HT1080 (cell line): ENCODE measurements at regions not wholly inside any gene's neighbourhood (a gene's known extent, or its start where the extent isn't known, plus 50 kb on each side); places are given as distances from the start of the nearest gene placed in this dataset.

Experiments used
- DNase-seq: peaks from one replicate; pipeline ENCODE4 v3.0.0-alpha.2; 2015; ENCODE audit warnings: low read depth

DNA sequence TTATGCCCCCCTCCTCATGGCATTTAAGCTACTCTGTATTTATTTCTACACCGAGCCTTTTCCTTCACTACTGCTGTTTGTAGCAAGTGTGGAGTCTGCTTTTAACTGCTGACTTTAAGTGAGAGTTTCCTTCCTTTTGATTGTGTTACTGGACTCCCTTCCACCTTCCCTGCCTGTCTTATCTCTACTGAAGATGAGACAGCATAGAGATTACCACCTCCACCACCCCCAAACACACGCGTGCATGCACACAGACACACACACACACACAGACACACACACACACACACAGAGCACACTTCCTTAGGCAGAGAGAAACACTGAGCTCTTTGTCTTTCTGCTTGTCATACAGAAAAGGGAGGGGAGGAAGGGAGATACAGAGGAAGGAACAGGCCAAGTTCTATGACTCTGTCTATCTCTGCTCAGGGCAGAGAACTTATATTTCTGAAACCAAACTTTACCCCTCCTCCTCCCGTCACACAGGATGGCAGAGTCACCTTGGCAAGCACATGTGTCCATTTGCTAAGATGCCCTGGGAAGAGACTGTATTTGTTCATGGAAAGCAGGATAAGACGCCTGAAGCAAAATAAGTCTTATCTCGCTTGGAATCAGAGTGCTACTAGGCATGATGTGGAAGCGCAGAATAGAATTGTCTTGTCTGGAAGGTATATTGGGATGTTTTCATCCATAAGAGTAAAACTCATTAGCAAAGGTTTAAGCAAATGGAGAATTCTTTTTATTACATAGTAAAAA lies 81.8 kb upstream of the CAV2 start:
- DNase-seq, result peak; percentile 77

DNA sequence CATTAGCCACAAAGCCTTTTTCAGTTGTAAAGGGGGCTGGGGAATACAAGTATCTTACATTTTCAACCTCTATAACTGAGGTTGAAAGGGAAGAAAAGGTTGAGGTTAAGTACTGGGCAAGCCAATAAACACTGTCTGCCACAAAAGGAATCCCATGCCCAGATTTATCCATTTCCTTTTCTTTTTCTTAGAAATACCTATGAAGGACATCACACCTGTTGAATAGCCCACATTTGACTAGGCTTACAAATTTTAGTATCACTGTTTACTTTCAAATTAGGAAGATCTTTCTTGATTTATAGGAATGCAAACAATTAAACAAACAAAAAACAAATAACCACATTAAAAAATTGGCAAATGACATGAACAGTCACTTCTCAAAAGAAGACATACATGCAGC lies 81.0 kb upstream of the CAV2 start:
- no peak for DNase-seq

DNA sequence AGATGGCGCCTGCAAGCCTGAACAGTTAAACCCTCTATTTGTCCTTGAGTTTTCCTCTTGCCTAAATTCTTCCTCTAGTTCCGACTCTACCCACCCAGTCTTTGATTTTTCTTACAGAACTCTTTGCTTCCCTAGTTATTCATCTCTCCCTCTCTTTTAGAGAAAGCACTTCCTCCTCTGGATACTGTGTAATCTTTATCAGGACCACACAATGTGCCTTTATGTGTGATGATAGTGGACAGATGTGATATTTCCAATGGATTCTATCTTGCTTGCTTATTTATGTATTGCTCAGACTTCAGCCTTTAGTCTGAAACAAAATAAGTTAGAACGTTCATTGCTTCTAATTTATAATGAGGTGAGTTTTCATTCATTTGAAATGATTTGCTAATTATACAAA lies 79.5 kb upstream of the CAV2 start:
- no peak for DNase-seq

DNA sequence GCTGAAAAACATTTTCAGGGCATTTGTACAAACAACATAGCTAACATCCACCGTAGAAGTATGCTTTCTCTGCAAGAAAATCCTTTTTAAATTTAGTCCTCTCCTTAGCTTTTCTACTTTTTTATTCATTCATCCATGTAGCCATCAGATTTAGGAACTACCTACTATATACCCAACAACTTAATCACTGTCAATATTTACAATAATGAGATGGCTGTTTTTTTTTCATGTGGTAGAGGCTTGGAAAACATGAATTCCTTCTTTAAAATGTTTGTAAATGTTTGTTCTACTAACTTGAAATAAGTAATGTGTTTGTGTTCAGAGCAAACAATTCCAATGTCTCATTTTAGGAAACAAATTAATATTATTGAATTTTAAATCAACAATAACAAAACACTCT lies 78.2 kb upstream of the CAV2 start:
- no peak for DNase-seq

DNA sequence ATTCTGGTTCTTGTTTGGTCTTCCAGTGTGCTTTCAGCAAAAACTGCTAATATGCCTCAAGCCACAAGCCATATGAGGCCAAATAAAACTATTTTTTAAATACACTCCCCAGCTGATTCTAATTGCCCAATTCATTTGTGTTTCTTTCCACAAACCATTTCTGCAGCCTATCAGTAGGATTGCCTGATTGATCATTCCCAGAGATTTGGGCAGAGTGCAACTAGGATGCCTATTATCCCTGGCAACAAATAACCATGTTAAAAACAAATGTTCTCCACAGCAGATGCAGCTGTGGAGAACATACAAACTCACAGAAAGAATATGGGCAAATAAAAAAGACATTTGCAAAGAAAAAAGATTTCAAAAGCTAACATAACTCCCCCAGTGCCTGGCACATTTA lies 76.9 kb upstream of the CAV2 start:
- DNase-seq, result no peak

DNA sequence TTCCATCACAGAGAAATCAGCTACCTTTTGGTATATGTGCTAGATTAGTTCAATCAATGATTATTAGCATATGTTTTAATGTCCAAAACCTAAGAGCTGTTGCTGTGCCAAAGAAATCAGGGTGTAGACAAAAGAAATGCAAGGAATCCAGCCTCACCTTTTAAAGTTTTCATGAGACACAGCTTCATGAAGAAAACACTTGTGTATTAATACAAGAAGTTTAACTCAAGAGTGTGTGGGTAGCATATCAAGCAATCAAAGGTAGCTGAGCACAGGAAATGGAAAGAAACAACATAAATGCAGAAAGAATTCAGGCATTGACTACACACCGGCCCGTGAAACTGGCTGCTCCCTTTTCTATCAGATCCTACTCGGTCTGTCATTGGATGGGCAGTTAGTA lies 76.0 kb upstream of the CAV2 start:
- DNase-seq, result no peak

DNA sequence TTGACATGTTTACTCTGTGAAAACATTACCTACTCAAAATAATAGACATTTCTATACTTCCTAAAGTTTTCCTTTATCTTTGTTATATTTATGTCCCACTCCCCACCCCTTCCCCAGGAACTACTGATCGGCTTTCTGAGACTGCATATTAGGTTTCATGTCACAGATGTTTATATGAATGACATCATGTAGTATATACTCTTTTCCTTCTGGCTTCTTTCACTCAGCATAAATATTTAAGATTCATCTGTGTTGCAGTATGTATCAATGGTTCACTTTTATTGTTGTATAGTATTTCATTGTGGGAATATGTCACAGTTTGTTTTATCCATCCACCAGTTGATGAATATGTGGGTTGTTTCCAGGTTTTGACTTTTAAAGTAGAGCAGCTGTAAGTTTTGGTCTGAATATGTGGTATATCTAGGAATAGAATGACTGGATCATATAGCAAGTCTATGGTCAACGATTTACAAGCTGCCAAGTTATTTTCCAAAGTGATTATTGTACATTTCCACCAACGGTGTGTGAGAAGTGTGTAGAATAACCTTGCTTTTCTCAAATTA lies 73.8 kb upstream of the CAV2 start:
- no peak for DNase-seq

DNA sequence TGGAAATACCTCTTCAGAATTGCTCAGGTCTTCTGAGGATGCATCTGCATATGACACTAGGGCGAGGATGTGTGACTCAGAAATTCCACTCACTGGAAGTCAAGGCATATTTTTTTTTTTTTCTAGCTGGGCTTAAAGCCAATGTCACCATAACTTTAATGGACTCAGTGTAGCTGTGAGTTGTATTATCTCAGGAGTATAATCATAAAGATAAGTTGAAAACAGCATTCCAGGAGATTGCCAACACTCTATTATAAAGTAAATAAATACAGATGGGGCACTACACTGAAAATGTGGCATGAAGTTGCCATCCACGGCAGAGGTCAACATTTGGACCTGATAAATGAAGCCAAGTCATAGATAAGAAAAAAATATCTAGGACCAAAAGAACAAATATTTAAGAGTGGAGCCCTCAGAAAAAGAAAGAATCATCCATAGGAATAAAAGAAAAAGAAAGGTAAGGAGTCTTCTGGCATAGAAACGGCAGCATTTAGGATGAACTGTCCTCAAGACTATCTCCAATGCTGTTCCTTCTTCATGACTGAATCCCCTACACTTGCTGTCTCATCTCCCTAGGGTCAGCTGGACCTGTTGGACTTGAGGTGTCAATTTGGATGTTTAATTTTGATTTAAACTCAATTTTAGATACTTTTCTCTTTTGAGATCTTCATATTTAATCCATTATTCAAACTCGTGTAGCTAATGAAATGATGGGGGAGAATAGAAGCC lies 72.9 kb upstream of the CAV2 start:
- peak; percentile 91 for DNase-seq

DNA sequence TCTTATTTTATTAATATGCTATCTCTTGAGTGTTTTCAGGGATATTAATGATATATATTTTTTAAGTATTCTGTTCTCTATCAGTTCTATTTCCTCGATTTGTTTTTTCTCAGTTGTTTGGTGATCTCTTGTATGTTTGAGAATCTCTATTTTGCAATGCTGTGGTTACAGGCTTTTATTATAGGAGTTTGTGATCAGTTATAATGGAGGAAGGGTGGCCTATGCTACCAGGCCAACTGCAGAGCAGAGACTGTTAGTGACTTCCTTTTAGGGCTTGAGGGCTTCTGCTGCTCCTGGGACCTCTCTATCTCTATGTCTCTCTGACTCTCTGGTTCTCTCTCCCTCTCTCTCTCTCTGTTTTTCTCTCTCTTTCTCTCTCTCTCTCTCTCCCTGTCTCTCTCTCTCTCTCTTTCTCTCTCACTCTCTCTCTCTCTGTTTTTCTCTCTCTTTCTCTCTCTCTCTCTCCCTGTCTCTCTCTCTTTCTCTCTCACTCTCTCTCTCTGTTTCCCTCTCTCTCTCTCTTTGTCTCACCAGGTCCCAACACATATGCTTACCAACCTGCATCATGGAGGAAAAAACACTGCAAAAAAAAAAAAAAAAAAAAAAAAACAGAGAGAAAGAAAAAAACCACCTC lies 69.4 kb upstream of the CAV2 start:
- DNase-seq, result no peak

DNA sequence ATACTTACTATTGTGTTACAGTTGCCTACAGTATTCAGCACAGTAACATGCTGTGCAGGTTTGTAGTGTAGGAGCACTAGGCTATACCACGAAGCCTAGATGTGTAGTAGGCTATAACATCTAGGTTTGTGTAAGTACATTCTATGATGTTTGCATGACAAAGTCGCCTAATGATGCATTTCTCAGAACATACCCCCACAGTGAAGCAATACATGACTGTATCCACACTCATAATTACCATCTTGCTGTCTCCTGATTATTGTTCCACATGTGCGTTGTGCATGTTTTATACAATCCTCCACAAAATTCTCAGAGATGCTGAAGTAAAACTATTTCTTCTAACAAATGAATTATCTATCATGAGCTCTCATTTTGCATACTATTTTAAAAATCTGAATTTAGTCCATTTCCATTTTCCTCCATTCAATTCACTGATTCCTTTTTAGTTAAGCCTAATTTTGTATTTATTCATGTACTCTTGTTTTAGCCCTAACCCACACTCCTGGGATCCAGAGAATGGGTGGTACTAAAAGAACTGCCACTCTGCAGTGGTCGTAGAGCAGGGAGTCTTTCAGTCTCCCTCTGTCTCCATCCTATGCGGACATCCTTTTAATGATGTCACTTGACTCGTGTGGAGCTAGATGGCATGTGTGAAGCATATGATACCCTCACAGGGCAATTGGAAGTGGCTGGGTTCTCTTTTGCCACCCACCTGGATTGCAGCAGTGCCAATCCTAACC lies 67.6 kb upstream of the CAV2 start:
- no peak for DNase-seq

DNA sequence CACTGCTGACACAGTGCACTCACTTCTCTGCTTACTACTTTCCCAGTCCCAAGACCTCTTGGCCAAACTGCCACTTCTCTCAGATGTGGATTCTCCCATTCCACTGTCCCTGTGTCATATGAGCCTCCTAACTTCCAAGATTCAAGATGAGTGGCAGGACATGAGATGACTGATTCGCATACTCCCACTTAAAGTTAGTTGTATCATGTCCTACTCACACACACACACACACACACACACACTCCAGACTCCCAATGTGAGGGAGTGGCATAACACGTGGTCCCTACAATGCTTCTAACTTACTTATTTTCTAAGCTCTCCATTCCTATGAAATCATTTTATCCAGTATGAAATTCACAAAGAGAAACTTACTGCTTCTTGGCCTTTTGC lies 67.0 kb upstream of the CAV2 start:
- DNase-seq, result no peak

DNA sequence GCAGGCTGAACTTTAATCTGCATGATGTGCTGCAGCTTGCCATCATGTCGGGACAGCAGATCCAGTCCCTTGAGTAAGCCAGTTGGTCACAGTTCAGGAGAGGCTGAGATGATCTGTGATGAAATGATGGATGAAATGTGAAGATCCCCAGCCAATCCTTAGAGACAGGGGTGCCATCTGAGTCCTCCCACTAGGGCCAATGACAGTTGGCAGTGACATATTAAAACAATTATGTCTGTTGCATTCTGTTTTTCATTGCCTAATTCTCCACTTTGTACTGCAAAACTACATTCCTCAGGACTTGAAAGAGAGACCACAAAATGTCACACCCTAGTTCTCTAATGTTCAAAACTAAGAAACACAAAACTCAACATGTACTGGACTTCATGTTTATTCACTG lies 66.3 kb upstream of the CAV2 start:
- no peak for DNase-seq

DNA sequence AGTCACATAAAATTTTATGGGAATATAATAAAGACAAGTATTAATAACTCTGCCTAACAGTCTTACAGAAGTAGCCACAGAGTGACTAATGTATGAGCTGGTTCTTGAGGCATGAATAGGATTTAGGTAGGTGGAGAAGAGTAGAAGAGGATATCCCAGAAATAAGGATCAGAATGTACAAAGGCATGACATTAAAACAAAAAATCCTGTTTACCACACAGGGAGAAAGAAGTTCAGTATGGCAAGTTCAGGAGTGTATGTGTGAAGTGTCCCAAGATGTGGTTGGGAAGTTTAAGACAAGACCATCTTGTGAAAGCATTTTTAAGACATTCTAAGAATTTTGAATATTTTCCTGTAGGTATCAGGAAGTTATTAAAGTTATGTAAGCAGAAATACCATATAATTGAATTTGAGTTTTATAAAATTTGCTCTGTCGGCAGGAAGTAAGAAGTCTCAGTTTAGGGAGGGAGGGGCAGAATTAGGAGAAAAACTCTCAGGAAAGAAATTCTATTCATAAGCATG lies 64.7 kb upstream of the CAV2 start:
- DNase-seq, result peak; percentile 84

DNA sequence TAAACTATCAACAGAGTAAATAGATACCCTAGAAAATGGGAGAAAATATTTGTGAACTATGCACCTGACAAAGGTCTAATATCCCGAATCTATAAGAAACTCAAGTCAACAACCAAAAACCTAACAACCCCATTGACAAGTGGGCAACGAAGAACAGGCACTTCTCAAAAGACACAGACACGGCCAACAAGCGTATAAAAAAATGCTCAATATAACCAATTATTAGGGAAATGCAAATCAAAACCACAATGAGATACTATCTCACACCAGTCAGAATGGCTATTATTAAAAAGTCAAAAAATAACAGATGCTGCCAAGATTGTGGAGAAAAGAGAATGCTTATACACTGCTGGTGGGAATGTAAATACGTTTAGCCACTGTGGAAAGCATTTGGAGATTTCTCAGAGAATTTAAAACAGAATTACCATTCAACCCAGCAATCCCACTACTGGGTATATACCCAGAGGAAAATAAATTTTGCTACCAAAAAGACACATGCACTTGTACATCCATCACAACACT lies 63.2 kb upstream of the CAV2 start:
- no peak for DNase-seq

DNA sequence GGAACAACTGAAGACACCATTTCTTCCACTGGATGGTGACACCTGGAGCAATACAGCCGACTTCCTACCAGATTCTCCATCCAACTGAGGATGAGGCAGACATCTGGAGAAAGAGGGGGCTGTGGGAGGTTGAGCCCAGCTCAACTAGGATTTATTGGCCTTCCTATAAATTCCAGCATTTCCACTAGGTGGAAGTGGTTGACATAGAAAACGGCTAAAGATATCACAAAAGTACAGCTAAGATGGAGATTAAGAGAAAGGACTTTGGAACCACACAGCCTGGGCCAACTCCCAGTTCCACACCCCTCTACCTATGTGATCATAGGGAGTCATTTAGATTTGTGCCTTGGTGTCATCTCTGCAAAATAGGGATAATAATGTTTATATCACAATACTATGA lies 61.3 kb upstream of the CAV2 start:
- peak; percentile 59 for DNase-seq

DNA sequence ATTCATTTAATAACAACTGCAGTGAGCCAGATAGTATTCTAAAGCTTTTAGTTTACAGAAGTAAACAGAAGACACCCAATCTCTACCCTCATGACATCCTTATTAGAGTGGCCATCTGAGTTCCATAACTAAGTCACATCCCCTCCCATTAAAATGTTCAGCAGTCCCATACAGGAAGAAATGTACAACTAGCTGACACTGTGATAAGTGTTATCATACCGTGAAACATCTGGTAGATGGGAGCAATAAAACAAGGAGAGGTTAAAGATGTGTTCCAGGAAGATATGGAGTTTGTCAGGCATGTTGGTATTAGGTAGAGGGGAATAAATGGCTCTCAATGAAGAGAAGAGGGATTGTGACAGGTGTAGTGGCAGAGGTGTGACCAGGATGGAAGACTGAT lies 60.5 kb upstream of the CAV2 start:
- DNase-seq, result no peak

DNA sequence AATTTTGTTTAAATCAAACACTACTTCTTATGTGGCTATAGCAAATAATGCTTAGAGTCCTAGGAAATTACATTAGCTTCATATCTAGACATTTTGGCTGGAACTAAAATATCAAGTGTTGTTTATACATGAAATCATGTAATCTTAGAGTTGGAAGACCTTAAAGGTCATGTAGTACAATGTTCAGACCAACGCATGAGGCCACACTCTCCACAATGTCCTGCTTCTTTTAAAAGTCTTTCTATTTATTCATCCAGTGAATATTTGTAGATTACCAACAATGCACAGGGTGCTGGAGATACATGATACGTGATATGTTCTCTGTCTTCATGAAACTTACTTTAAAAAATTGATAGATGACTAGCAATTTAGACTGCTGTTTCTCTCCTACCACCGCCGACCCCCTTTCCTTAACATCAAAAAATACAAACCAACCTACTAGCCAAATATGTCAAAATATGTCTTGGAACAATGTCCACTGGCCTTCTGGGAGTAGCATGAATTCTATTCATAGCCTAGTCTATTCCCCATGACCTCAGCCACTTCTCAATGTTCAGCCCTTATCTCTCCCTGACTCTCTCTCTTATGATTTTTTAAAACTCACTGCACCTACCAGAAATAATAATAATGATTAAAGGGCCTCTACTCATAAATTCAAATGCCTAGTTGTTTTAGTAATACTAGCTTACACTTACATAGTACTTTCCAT lies 59.5 kb upstream of the CAV2 start:
- no peak for DNase-seq

DNA sequence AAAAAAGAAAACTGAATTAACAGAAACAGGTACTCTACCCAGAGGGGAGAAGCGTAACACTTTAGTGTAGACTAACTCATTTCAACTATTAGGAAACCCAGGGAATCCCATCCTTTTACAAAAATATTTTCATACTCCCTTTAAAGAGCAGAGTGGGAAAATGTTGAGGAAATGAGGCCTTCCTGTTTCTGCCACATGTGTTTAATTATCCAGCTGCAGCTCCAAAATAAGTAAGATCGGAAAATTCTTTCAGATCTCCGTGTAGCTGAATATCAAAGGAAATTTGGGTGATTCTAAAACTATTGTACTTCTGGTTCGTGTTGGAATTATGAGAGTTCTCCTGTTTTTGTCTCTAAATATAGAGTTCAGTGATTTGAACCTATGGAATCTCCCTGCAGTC lies 58.0 kb upstream of the CAV2 start:
- DNase-seq, result no peak

DNA sequence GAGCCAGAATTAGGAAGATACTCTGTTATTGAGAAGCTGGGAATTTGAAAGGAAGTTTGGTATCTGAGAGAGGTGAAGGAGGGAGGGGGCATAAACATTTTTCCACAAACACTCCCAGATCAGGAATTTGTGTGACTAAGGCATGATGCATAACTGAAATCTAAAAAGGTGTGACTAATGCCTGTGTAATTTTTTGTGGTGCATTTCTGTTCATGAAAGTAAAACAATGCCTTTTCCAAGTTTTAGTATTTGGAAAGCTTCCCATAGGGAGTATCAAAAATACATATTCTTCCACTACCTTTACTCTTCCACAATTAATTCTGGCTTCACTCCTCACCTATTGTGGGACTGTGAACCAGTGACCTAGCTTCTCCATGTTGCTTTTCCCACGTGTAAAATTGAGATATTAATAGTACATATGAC lies 56.4 kb upstream of the CAV2 start:
- peak; percentile 98 for DNase-seq

DNA sequence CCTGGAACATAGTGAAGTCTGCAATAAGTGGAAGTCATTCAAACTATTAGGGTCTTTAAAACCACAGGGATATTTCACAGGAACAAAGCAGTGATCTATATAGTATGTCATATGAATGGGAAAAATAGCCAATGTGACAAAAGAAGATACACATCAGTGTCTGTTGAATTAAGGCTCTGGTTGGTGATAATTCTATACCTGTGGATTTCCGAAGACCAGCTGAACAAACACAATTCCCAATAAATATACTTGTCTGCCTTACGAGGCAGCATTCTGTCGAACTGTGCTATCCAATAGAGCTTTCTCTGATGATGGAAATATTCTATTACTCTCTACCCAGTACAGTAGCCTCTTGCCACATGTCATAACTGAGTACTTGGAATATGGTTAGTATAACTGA lies 55.9 kb upstream of the CAV2 start:
- DNase-seq, result no peak
